H1 (cell line): ENCODE measurements at regions not wholly inside any gene's neighbourhood (a gene's known extent, or its start where the extent isn't known, plus 50 kb on each side); places are given as distances from the start of the nearest gene placed in this dataset.

Source experiments
- BCL11A ChIP-seq, 2 experiments: IDR thresholded peaks; one replicate each; pipeline ENCODE4 v1.6.1; 2011; ENCODE audit warnings: low read depth in 2 of 2, low read length in 2 of 2, mild to moderate bottlenecking in 2 of 2
- NRF1 ChIP-seq: IDR thresholded peaks from 2 replicates; pipeline ENCODE4 v1.6.1; 2011; ENCODE audit warnings: mild to moderate bottlenecking, low read depth, low read length, improper control_type of control experiment
- POLR2A ChIP-seq, 2 experiments: IDR thresholded peaks; 1 replicate in 1 of 2; 2 replicates in 1 of 2; pipeline ENCODE4 v1.6.1; 2011; ENCODE audit warnings: low read depth in 2 of 2, low read length in 2 of 2, mild to moderate bottlenecking in 2 of 2; ENCODE audit errors: control extremely low read depth in 1 of 2
- TF ChIP-seq, protein P1 (sequence below): fragments of 300-600 bp; sonication (generic); IDR thresholded peaks from 2 replicates; pipeline ENCODE4 v1.7.1; 2012; ENCODE audit warnings: low read length, moderate library complexity, mild to moderate bottlenecking, inconsistent platforms; ENCODE audit not compliant: insufficient replicate concordance

DNA sequence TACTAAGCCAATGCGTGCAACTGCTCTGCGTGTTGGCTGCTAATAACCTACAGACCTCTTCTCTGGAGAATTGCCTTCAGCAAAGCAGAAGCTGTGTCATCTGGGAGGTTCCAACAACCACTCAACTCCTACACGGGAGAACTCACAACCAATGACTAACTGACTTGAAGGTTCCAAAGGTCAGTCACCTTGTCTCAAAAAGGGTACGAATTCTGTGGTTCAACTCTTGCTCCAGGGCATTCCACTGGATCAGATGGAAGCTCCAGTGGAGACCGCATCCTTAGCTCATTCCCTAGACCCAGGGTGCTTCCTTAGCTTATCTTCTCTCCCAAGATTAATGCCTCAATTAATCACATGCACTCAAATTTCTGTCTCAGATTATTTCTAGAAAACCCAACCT, 222.7 kb downstream of the CHIC2 start:
- TF ChIP-seq NRF1 (no peak), POLR2A (IDR thresholded peaks at IDR 0.05; ENCODE audit: control extremely low read depth in 1 of 2, low read depth in 2 of 2, low read length in 2 of 2) (no peak), BCL11A (IDR thresholded peaks at IDR 0.05; ENCODE audit: low read depth in 2 of 2, low read length in 2 of 2) (no peak)
- TF ChIP-seq, protein P1, sequence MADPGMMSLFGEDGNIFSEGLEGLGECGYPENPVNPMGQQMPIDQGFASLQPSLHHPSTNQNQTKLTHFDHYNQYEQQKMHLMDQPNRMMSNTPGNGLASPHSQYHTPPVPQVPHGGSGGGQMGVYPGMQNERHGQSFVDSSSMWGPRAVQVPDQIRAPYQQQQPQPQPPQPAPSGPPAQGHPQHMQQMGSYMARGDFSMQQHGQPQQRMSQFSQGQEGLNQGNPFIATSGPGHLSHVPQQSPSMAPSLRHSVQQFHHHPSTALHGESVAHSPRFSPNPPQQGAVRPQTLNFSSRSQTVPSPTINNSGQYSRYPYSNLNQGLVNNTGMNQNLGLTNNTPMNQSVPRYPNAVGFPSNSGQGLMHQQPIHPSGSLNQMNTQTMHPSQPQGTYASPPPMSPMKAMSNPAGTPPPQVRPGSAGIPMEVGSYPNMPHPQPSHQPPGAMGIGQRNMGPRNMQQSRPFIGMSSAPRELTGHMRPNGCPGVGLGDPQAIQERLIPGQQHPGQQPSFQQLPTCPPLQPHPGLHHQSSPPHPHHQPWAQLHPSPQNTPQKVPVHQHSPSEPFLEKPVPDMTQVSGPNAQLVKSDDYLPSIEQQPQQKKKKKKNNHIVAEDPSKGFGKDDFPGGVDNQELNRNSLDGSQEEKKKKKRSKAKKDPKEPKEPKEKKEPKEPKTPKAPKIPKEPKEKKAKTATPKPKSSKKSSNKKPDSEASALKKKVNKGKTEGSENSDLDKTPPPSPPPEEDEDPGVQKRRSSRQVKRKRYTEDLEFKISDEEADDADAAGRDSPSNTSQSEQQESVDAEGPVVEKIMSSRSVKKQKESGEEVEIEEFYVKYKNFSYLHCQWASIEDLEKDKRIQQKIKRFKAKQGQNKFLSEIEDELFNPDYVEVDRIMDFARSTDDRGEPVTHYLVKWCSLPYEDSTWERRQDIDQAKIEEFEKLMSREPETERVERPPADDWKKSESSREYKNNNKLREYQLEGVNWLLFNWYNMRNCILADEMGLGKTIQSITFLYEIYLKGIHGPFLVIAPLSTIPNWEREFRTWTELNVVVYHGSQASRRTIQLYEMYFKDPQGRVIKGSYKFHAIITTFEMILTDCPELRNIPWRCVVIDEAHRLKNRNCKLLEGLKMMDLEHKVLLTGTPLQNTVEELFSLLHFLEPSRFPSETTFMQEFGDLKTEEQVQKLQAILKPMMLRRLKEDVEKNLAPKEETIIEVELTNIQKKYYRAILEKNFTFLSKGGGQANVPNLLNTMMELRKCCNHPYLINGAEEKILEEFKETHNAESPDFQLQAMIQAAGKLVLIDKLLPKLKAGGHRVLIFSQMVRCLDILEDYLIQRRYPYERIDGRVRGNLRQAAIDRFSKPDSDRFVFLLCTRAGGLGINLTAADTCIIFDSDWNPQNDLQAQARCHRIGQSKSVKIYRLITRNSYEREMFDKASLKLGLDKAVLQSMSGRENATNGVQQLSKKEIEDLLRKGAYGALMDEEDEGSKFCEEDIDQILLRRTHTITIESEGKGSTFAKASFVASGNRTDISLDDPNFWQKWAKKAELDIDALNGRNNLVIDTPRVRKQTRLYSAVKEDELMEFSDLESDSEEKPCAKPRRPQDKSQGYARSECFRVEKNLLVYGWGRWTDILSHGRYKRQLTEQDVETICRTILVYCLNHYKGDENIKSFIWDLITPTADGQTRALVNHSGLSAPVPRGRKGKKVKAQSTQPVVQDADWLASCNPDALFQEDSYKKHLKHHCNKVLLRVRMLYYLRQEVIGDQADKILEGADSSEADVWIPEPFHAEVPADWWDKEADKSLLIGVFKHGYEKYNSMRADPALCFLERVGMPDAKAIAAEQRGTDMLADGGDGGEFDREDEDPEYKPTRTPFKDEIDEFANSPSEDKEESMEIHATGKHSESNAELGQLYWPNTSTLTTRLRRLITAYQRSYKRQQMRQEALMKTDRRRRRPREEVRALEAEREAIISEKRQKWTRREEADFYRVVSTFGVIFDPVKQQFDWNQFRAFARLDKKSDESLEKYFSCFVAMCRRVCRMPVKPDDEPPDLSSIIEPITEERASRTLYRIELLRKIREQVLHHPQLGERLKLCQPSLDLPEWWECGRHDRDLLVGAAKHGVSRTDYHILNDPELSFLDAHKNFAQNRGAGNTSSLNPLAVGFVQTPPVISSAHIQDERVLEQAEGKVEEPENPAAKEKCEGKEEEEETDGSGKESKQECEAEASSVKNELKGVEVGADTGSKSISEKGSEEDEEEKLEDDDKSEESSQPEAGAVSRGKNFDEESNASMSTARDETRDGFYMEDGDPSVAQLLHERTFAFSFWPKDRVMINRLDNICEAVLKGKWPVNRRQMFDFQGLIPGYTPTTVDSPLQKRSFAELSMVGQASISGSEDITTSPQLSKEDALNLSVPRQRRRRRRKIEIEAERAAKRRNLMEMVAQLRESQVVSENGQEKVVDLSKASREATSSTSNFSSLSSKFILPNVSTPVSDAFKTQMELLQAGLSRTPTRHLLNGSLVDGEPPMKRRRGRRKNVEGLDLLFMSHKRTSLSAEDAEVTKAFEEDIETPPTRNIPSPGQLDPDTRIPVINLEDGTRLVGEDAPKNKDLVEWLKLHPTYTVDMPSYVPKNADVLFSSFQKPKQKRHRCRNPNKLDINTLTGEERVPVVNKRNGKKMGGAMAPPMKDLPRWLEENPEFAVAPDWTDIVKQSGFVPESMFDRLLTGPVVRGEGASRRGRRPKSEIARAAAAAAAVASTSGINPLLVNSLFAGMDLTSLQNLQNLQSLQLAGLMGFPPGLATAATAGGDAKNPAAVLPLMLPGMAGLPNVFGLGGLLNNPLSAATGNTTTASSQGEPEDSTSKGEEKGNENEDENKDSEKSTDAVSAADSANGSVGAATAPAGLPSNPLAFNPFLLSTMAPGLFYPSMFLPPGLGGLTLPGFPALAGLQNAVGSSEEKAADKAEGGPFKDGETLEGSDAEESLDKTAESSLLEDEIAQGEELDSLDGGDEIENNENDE = no peak
